ENCODE measurements at regions not wholly inside any gene's neighbourhood (a gene's known extent, or its start where the extent isn't known, plus 50 kb on each side); places are given as distances from the start of the nearest gene placed in this dataset.

GRCh38 chr11:80565231-80565630, 1124.4 kb upstream of the TENM4 start:
- Histone ChIP-seq H3K27me3 (ENCODE audit: insufficient read depth, poor library complexity, severe bottlenecking) (no peaks in the 10 kb centered on the region), H3K4me3 (replicated peaks; ENCODE audit: insufficient read depth, low read length) (no peak overlapping the region), H3K27ac (replicated peaks) (no peak overlapping the region)
- no peak for DNase-seq (ENCODE audit: low read depth in 1 of 2, low spot score in 1 of 2)
- TF ChIP-seq GABPA (IDR thresholded peaks at IDR 0.05; ENCODE audit: low read depth) = no peak
- no peak for TF ChIP-seq SPI1 (IDR thresholded peaks at IDR 0.05; ENCODE audit: borderline replicate concordance, low read depth)
- no peak for TF ChIP-seq POLR2AphosphoS5 (IDR thresholded peaks at IDR 0.05; ENCODE audit: low read depth)
- TF ChIP-seq CTCF (IDR thresholded peaks at IDR 0.05; ENCODE audit: insufficient read depth, low read length) = no peak
- no peak for TF ChIP-seq REST (IDR thresholded peaks at IDR 0.05; ENCODE audit: insufficient replicate concordance, low read depth)

- Histone ChIP-seq H3K4me3 (replicated peaks; ENCODE audit: insufficient read depth, low read length) (no peak overlapping the region), H3K27me3 (ENCODE audit: insufficient read depth, poor library complexity, severe bottlenecking) (no peaks in the 10 kb centered on the region), H3K27ac (replicated peaks) (no peak overlapping the region)
- TF ChIP-seq POLR2AphosphoS5 (IDR thresholded peaks at IDR 0.05; ENCODE audit: low read depth) (no peak), REST (IDR thresholded peaks at IDR 0.05; ENCODE audit: insufficient replicate concordance, low read depth) (no peak), GABPA (IDR thresholded peaks at IDR 0.05; ENCODE audit: low read depth) (no peak), SPI1 (IDR thresholded peaks at IDR 0.05; ENCODE audit: borderline replicate concordance, low read depth) (no peak), CTCF (IDR thresholded peaks at IDR 0.05; ENCODE audit: insufficient read depth, low read length) (no peak)
- DNase-seq (ENCODE audit: low read depth in 1 of 2, low spot score in 1 of 2) = no peak
Observed at GRCh38 chr11:80562523-80563125, 1121.8 kb upstream of the TENM4 start.

DNA sequence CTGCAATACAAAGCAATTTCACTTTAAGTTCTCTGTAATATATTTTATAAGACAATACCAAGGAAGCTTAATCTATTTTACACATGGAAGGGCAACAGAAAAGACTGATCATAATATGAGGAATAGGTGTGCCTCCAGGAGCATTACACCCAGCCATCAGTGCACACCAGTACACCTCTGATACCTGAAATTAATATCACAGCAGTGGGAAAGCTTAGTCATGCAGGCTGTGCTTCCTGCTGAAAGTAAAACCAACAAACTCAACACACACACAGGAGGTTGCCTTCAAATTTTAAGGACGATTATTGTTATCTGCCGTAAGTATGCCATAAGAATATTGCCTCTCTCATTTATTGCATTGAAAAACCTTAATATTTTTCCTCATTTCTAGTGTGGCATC, 1119.1 kb upstream of the TENM4 start:
- Histone ChIP-seq H3K27ac (replicated peaks) (no peak overlapping the region), H3K27me3 (ENCODE audit: insufficient read depth, poor library complexity, severe bottlenecking) (no peaks in the 10 kb centered on the region), H3K4me3 (replicated peaks; ENCODE audit: insufficient read depth, low read length) (no peak overlapping the region)
- no peak for TF ChIP-seq SPI1 (IDR thresholded peaks at IDR 0.05; ENCODE audit: borderline replicate concordance, low read depth)
- no peak for TF ChIP-seq POLR2AphosphoS5 (IDR thresholded peaks at IDR 0.05; ENCODE audit: low read depth)
- no peak for TF ChIP-seq CTCF (IDR thresholded peaks at IDR 0.05; ENCODE audit: insufficient read depth, low read length)
- TF ChIP-seq REST (IDR thresholded peaks at IDR 0.05; ENCODE audit: insufficient replicate concordance, low read depth) = no peak
- no peak for TF ChIP-seq GABPA (IDR thresholded peaks at IDR 0.05; ENCODE audit: low read depth)
- no peak for DNase-seq (ENCODE audit: low read depth in 1 of 2, low spot score in 1 of 2)

Measured in HL-60 (cell line).